ENCODE measurements at regions not wholly inside any gene's neighbourhood (a gene's known extent, or its start where the extent isn't known, plus 50 kb on each side); places are given as distances from the start of the nearest gene placed in this dataset.

GRCh38 chr6:133817460-133818047 lies 71.4 kb upstream of the TCF21 start:
- H3K27ac Mint-ChIP-seq = no peak overlapping the region
- peak; percentile 59 for DNase-seq
- peaks cover 9% of the 10 kb centered on the region for H3K4me1 Mint-ChIP-seq (ENCODE audit: low read depth)
- H3K4me3 Mint-ChIP-seq = no peak overlapping the region
- H3K36me3 Mint-ChIP-seq (ENCODE audit: low read depth) = no peaks in the 10 kb centered on the region
- H3K27me3 Mint-ChIP-seq = peaks cover 23% of the 10 kb centered on the region
- no peaks in the 10 kb centered on the region for H3K9me3 Mint-ChIP-seq

- peaks cover 20% of the 10 kb centered on the region for H3K27me3 Mint-ChIP-seq
- H3K9me3 Mint-ChIP-seq = no peaks in the 10 kb centered on the region
- H3K4me1 Mint-ChIP-seq (ENCODE audit: low read depth) = peaks cover 9% of the 10 kb centered on the region
- no peak overlapping the region for H3K4me3 Mint-ChIP-seq
- no peaks in the 10 kb centered on the region for H3K36me3 Mint-ChIP-seq (ENCODE audit: low read depth)
- H3K27ac Mint-ChIP-seq = no peak overlapping the region
- DNase-seq = no peak
These were observed 70.6 kb upstream of the TCF21 start for GRCh38 chr6:133818320-133818719.

- H3K27me3 Mint-ChIP-seq = peaks cover 21% of the 10 kb centered on the region
- no peaks in the 10 kb centered on the region for H3K9me3 Mint-ChIP-seq
- no peak overlapping the region for H3K4me3 Mint-ChIP-seq
- H3K27ac Mint-ChIP-seq = no peak overlapping the region
- peaks cover 3% of the 10 kb centered on the region for H3K4me1 Mint-ChIP-seq (ENCODE audit: low read depth)
- H3K36me3 Mint-ChIP-seq (ENCODE audit: low read depth) = no peaks in the 10 kb centered on the region
- DNase-seq = no peak
These were observed 68.7 kb upstream of the TCF21 start for GRCh38 chr6:133820208-133820607.

- Mint-ChIP-seq H3K4me1 (ENCODE audit: low read depth) (no peaks in the 10 kb centered on the region), H3K9me3 (no peaks in the 10 kb centered on the region)
These were observed 61.1 kb upstream of the TCF21 start for GRCh38 chr6:133827766-133828165.

GRCh38 chr6:133833949-133834359 lies 55.0 kb upstream of the TCF21 start:
- no peak overlapping the region for H3K4me3 Mint-ChIP-seq
- no peaks in the 10 kb centered on the region for H3K9me3 Mint-ChIP-seq
- H3K27ac Mint-ChIP-seq = no peak overlapping the region
- peaks cover 52% of the 10 kb centered on the region for H3K27me3 Mint-ChIP-seq
- H3K36me3 Mint-ChIP-seq (ENCODE audit: low read depth) = no peaks in the 10 kb centered on the region
- DNase-seq = no peak
- peaks cover 6% of the 10 kb centered on the region for H3K4me1 Mint-ChIP-seq (ENCODE audit: low read depth)

More at GRCh38 chr6:133827766-133828165, 61.1 kb upstream of the TCF21 start:
- DNase-seq = no peak
- H3K4me3 Mint-ChIP-seq = no peak overlapping the region
- no peaks in the 10 kb centered on the region for H3K36me3 Mint-ChIP-seq (ENCODE audit: low read depth)
- H3K27me3 Mint-ChIP-seq = peaks cover 44% of the 10 kb centered on the region
- no peak overlapping the region for H3K27ac Mint-ChIP-seq

- Mint-ChIP-seq H3K4me1 (ENCODE audit: low read depth) (peaks cover 6% of the 10 kb centered on the region), H3K9me3 (no peaks in the 10 kb centered on the region), H3K27ac (no peak overlapping the region), H3K27me3 (peaks cover 57% of the 10 kb centered on the region), H3K4me3 (no peak overlapping the region), H3K36me3 (ENCODE audit: low read depth) (no peaks in the 10 kb centered on the region)
- no peak for DNase-seq
These were observed 54.3 kb upstream of the TCF21 start for GRCh38 chr6:133834472-133835170.

GRCh38 chr6:133835901-133836300 lies 53.0 kb upstream of the TCF21 start:
- no peak overlapping the region for H3K27ac Mint-ChIP-seq
- no peak for DNase-seq
- H3K36me3 Mint-ChIP-seq (ENCODE audit: low read depth) = no peaks in the 10 kb centered on the region
- no peaks in the 10 kb centered on the region for H3K9me3 Mint-ChIP-seq
- H3K27me3 Mint-ChIP-seq = peaks cover 51% of the 10 kb centered on the region
- peaks cover 6% of the 10 kb centered on the region for H3K4me1 Mint-ChIP-seq (ENCODE audit: low read depth)
- H3K4me3 Mint-ChIP-seq = no peak overlapping the region

- H3K36me3 Mint-ChIP-seq (ENCODE audit: low read depth) = no peaks in the 10 kb centered on the region
- peaks cover 43% of the 10 kb centered on the region for H3K27me3 Mint-ChIP-seq
- peak overlapping the region; percentile 59 for H3K4me3 Mint-ChIP-seq
- DNase-seq = peak; percentile 73
- H3K27ac Mint-ChIP-seq = no peak overlapping the region
- no peaks in the 10 kb centered on the region for H3K9me3 Mint-ChIP-seq
- H3K4me1 Mint-ChIP-seq (ENCODE audit: low read depth) = peaks cover 6% of the 10 kb centered on the region
These were observed 51.0 kb upstream of the TCF21 start for GRCh38 chr6:133837801-133838349.
